Ascending aorta (tissue), 2 donors: ENCODE measurements at regions not wholly inside any gene's neighbourhood (a gene's known extent, or its start where the extent isn't known, plus 50 kb on each side); places are given as distances from the start of the nearest gene placed in this dataset.
"Not testable (repeated sequence)": the region's sequence is repeated elsewhere in the genome, so short reads cannot be mapped to it uniquely, and the experiment has no call there.

Source experiments
- DNase-seq, 2 donors: peaks; one replicate each; pipeline ENCODE4 v3.0.0-alpha.2; 2019; ENCODE audit warnings: low spot score in 2 of 2
- H3K27ac ChIP-seq, 2 donors: fragments of 200-600 bp; sonication (generic); one replicate each; pipeline ENCODE4 v1.5.1; 2016 to 2017; ENCODE audit warnings: mild to moderate bottlenecking in 1 of 2
- H3K27me3 ChIP-seq: fragments of 200-600 bp; sonication (generic); one replicate; pipeline ENCODE4 v1.5.1; 2017
- H3K36me3 ChIP-seq, 2 donors: fragments of 200-600 bp; sonication (generic); one replicate each; pipeline ENCODE4 v1.5.1; 2016
- H3K4me1 ChIP-seq, 2 donors: fragments of 200-600 bp; sonication (generic); one replicate each; pipeline ENCODE4 v1.5.1; 2016 to 2017; ENCODE audit warnings: mild to moderate bottlenecking in 1 of 2
- H3K4me3 ChIP-seq, 2 donors: fragments of 200-600 bp; sonication (generic); one replicate each; pipeline ENCODE4 v1.5.1; 2016 to 2017; ENCODE audit warnings: mild to moderate bottlenecking in 1 of 2
- H3K9me3 ChIP-seq, 2 donors: fragments of 200-600 bp; sonication (generic); one replicate each; pipeline ENCODE4 v1.5.1; 2016
- CTCF ChIP-seq, 3 experiments: fragments of 200-600 bp in 2 of 3; fragments of 450-650 bp in 1 of 3; sonication (generic) in 2 of 3; IDR thresholded peaks; one replicate each; pipeline ENCODE4 v1.5.1; 2016 to 2019; ENCODE audit warnings: antibody characterized with exemption in 3 of 3, mild to moderate bottlenecking in 1 of 3, moderate library complexity in 1 of 3
- intact Hi-C: fragments of 100-400 bp; cut with DNase I; formaldehyde crosslinking; loops from one replicate; pipeline ENCODE4 v1.15.1; 2023

GRCh38 chr12:59396919-59397318 lies 198.9 kb upstream of the SLC16A7 start:
- Histone ChIP-seq H3K27me3 (no peaks in the 10 kb centered on the region), H3K36me3 (no peaks in the 10 kb centered on the region), H3K4me1 (no peaks in the 10 kb centered on the region), H3K4me3 (no peak overlapping the region), H3K27ac (no peak overlapping the region), H3K9me3 (no peaks in the 10 kb centered on the region)
- TF ChIP-seq CTCF (IDR thresholded peaks at IDR 0.05), result no peak
- DNase-seq, result no peak
- intact Hi-C loops, result no loop called here

- intact Hi-C loops, result no loop called here
- Histone ChIP-seq H3K36me3 (no peaks in the 10 kb centered on the region), H3K4me1 (no peaks in the 10 kb centered on the region), H3K4me3 (no peak overlapping the region), H3K27ac (no peak overlapping the region), H3K27me3 (no peaks in the 10 kb centered on the region), H3K9me3 (no peaks in the 10 kb centered on the region)
- no peak for DNase-seq
- TF ChIP-seq CTCF (IDR thresholded peaks at IDR 0.05), result no peak
Measured at GRCh38 chr12:59396519-59396918, 199.3 kb upstream of the SLC16A7 start.

GRCh38 chr12:59395310-59395709 lies 200.5 kb upstream of the SLC16A7 start:
- H3K9me3 ChIP-seq, H3K27me3 ChIP-seq, H3K27ac ChIP-seq, H3K4me1 ChIP-seq, H3K36me3 ChIP-seq, DNase-seq, H3K4me3 ChIP-seq, intact Hi-C loops: not testable (repeated sequence)

GRCh38 chr12:59393506-59393905 lies 202.3 kb upstream of the SLC16A7 start:
- no peaks in the 10 kb centered on the region for H3K9me3 ChIP-seq
- no peaks in the 10 kb centered on the region for H3K36me3 ChIP-seq
- intact Hi-C loops, result no loop called here
- no peak for TF ChIP-seq CTCF (IDR thresholded peaks at IDR 0.05)
- H3K27me3 ChIP-seq, result no peaks in the 10 kb centered on the region
- H3K4me3 ChIP-seq, result no peak overlapping the region
- H3K4me1 ChIP-seq, result no peaks in the 10 kb centered on the region
- no peak overlapping the region for H3K27ac ChIP-seq
- DNase-seq, result no peak

GRCh38 chr12:59389968-59390576 lies 205.8 kb upstream of the SLC16A7 start:
- H3K27ac ChIP-seq, result no peak overlapping the region
- H3K9me3 ChIP-seq, result no peaks in the 10 kb centered on the region
- TF ChIP-seq CTCF (IDR thresholded peaks at IDR 0.05), result no peak
- no peaks in the 10 kb centered on the region for H3K27me3 ChIP-seq
- H3K4me1 ChIP-seq, result no peaks in the 10 kb centered on the region
- no peak for DNase-seq
- intact Hi-C loops, result no loop called here
- H3K4me3 ChIP-seq, result no peak overlapping the region
- no peaks in the 10 kb centered on the region for H3K36me3 ChIP-seq

- H3K4me1 ChIP-seq, result no peaks in the 10 kb centered on the region
- intact Hi-C loops, result no loop called here
- no peak for TF ChIP-seq CTCF (IDR thresholded peaks at IDR 0.05)
- H3K4me3 ChIP-seq, result no peak overlapping the region
- no peaks in the 10 kb centered on the region for H3K27me3 ChIP-seq
- H3K36me3 ChIP-seq, result no peaks in the 10 kb centered on the region
- H3K27ac ChIP-seq, result no peak overlapping the region
- DNase-seq, result no peak
- H3K9me3 ChIP-seq, result no peaks in the 10 kb centered on the region
Measured at GRCh38 chr12:59388694-59389093, 207.1 kb upstream of the SLC16A7 start.
